ENCODE measurements at regions not wholly inside any gene's neighbourhood (a gene's known extent, or its start where the extent isn't known, plus 50 kb on each side); places are given as distances from the start of the nearest gene placed in this dataset.

DNA sequence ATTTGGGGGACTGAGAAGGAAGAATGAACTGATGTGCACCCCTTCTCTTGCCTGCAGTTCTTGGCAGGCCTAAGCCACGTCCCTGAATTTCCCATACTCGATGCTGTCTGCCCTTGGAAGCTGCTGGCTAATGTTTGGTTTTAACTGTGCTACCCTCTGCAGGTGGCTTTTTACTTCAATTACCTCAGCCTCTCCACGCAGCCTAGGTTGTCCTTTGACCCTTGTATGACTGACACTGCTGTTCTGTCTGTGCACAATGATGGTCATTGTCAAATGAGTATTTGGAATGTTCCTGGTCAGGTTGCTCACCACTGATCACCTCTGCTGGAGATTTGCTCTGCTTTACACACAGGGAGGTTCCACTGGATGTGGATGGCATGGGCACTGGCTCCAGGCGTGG is 137.1 kb downstream of the ZNF518B start:
- TF ChIP-seq POLR2A (IDR thresholded peaks at IDR 0.05; ENCODE audit: low read depth, low read length) (no peak), MXI1 (IDR thresholded peaks at IDR 0.05; ENCODE audit: borderline replicate concordance, low read depth, low read length) (no peak)
- TF ChIP-seq, protein P1, sequence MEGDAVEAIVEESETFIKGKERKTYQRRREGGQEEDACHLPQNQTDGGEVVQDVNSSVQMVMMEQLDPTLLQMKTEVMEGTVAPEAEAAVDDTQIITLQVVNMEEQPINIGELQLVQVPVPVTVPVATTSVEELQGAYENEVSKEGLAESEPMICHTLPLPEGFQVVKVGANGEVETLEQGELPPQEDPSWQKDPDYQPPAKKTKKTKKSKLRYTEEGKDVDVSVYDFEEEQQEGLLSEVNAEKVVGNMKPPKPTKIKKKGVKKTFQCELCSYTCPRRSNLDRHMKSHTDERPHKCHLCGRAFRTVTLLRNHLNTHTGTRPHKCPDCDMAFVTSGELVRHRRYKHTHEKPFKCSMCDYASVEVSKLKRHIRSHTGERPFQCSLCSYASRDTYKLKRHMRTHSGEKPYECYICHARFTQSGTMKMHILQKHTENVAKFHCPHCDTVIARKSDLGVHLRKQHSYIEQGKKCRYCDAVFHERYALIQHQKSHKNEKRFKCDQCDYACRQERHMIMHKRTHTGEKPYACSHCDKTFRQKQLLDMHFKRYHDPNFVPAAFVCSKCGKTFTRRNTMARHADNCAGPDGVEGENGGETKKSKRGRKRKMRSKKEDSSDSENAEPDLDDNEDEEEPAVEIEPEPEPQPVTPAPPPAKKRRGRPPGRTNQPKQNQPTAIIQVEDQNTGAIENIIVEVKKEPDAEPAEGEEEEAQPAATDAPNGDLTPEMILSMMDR (conservative IDR thresholded peaks at IDR 0.05; ENCODE audit: low read depth, low read length), result no peak
